ENCODE measurements at regions not wholly inside any gene's neighbourhood (a gene's known extent, or its start where the extent isn't known, plus 50 kb on each side); places are given as distances from the start of the nearest gene placed in this dataset.

DNA sequence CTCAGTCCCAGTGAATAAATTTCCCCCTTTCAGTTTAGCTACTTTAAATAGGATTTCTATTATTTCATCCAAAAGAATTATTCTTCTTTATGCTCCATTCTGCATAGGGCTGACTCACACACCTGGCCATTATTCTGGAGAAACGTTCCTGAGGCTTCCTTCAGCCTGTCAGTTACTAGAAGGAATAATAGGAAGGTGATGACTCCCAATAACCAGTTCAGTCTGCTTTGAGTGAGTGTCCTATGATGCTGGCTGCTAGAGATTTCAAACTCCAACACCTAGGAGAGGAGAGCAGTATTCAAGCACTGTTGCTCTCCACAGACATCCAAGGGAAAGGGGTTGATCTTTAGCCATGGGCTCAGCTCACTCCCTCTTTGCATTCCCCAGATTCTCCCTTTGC is 117.8 kb downstream of the KCTD12 start:
- Histone ChIP-seq H3K4me3 (ENCODE audit: control insufficient read depth in 2 of 3, extremely low read depth in 1 of 3, insufficient read depth in 2 of 3, low read depth in 1 of 3, low read length in 3 of 3) (no peak overlapping the region), H3K4me2 (ENCODE audit: control insufficient read depth, extremely low read depth, insufficient read depth, low read depth, low read length) (no peak overlapping the region)

DNA sequence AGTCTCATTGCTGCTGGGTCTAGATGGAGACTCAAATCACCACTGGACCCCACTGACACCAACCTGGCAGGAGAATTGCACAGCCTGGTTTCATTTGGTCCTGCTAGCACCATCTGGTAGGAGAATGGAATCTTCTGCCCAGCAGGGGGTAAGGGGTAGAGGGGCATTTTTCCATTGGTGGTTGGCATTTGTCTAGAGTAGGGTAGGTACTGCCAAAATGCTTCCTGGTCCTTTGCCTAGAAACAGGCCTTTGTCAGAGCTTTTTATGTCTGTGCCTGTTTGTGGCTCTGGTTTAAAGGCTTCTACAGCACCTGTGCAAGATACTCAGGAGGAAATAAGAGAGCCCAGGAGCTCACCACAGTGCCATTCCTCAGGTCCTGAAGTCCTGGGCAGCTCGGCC is 121.3 kb downstream of the KCTD12 start:
- Histone ChIP-seq H3K4me2 (ENCODE audit: control insufficient read depth, extremely low read depth, insufficient read depth, low read depth, low read length) (no peak overlapping the region), H3K4me3 (ENCODE audit: control insufficient read depth in 2 of 3, extremely low read depth in 1 of 3, insufficient read depth in 2 of 3, low read depth in 1 of 3, low read length in 3 of 3) (no peak overlapping the region), H3K9me1 (ENCODE audit: control insufficient read depth, extremely low read depth, insufficient read depth, low read length) (no peaks in the 10 kb centered on the region), H3K79me2 (ENCODE audit: control insufficient read depth, insufficient read depth, low read length) (no peaks in the 10 kb centered on the region), H2AFZ (ENCODE audit: control insufficient read depth, low read length) (no peak overlapping the region), H4K20me1 (ENCODE audit: control insufficient read depth, extremely low read depth, insufficient read depth, low read length) (no peaks in the 10 kb centered on the region), H3K9ac (ENCODE audit: control insufficient read depth, extremely low read depth, insufficient read depth, low read length) (no peak overlapping the region), H3K36me3 (ENCODE audit: control insufficient read depth in 2 of 2, extremely low read depth in 1 of 2, insufficient read depth in 2 of 2, low read length in 2 of 2) (no peaks in the 10 kb centered on the region), H3K4me1 (ENCODE audit: control insufficient read depth, extremely low read depth, insufficient read depth, low read length) (no peaks in the 10 kb centered on the region), H3K9me3 (ENCODE audit: control insufficient read depth, low read depth, low read length) (no peaks in the 10 kb centered on the region), H3K27ac (ENCODE audit: control insufficient read depth, insufficient read depth, low read length) (no peak overlapping the region), H3K27me3 (ENCODE audit: control insufficient read depth, extremely low read depth, insufficient read depth, low read length) (no peaks in the 10 kb centered on the region)
- DNase-seq (ENCODE audit: low read depth, low spot score): no peak
- no peak for FAIRE-seq
- no peak for TF ChIP-seq EZH2 (IDR thresholded peaks at IDR 0.05; ENCODE audit: low read length)
- TF ChIP-seq, protein P1, sequence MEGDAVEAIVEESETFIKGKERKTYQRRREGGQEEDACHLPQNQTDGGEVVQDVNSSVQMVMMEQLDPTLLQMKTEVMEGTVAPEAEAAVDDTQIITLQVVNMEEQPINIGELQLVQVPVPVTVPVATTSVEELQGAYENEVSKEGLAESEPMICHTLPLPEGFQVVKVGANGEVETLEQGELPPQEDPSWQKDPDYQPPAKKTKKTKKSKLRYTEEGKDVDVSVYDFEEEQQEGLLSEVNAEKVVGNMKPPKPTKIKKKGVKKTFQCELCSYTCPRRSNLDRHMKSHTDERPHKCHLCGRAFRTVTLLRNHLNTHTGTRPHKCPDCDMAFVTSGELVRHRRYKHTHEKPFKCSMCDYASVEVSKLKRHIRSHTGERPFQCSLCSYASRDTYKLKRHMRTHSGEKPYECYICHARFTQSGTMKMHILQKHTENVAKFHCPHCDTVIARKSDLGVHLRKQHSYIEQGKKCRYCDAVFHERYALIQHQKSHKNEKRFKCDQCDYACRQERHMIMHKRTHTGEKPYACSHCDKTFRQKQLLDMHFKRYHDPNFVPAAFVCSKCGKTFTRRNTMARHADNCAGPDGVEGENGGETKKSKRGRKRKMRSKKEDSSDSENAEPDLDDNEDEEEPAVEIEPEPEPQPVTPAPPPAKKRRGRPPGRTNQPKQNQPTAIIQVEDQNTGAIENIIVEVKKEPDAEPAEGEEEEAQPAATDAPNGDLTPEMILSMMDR (optimal IDR thresholded peaks at IDR 0.05 in 1 of 3, IDR thresholded peaks at IDR 0.05 in 1 of 3, conservative IDR thresholded peaks at IDR 0.05 in 1 of 3; ENCODE audit: extremely low read depth in 1 of 3, insufficient read depth in 2 of 3, low read length in 3 of 3): no peak
- dilution Hi-C loops (cut with MboI; ENCODE audit: extremely low pct_ligation_motif_present, low sequenced_read_pairs): no loop called here

More for the DNA sequence above, 117.8 kb downstream of the KCTD12 start:
- H3K36me3 ChIP-seq (ENCODE audit: control insufficient read depth in 2 of 2, extremely low read depth in 1 of 2, insufficient read depth in 2 of 2, low read length in 2 of 2): no peaks in the 10 kb centered on the region
- H2AFZ ChIP-seq (ENCODE audit: control insufficient read depth, low read length): no peak overlapping the region
- dilution Hi-C loops (cut with MboI; ENCODE audit: extremely low pct_ligation_motif_present, low sequenced_read_pairs): no loop called here
- H4K20me1 ChIP-seq (ENCODE audit: control insufficient read depth, extremely low read depth, insufficient read depth, low read length): no peaks in the 10 kb centered on the region
- no peaks in the 10 kb centered on the region for H3K9me3 ChIP-seq (ENCODE audit: control insufficient read depth, low read depth, low read length)
- H3K79me2 ChIP-seq (ENCODE audit: control insufficient read depth, insufficient read depth, low read length): no peaks in the 10 kb centered on the region
- no peak overlapping the region for H3K9ac ChIP-seq (ENCODE audit: control insufficient read depth, extremely low read depth, insufficient read depth, low read length)
- H3K9me1 ChIP-seq (ENCODE audit: control insufficient read depth, extremely low read depth, insufficient read depth, low read length): no peaks in the 10 kb centered on the region
- TF ChIP-seq, protein P1 (optimal IDR thresholded peaks at IDR 0.05 in 1 of 3, IDR thresholded peaks at IDR 0.05 in 1 of 3, conservative IDR thresholded peaks at IDR 0.05 in 1 of 3; ENCODE audit: extremely low read depth in 1 of 3, insufficient read depth in 2 of 3, low read length in 3 of 3): no peak
- H3K4me1 ChIP-seq (ENCODE audit: control insufficient read depth, extremely low read depth, insufficient read depth, low read length): no peaks in the 10 kb centered on the region
- no peak overlapping the region for H3K27ac ChIP-seq (ENCODE audit: control insufficient read depth, insufficient read depth, low read length)
- no peaks in the 10 kb centered on the region for H3K27me3 ChIP-seq (ENCODE audit: control insufficient read depth, extremely low read depth, insufficient read depth, low read length)
- FAIRE-seq: no peak
- no peak for DNase-seq (ENCODE audit: low read depth, low spot score)
